GM18868 (cell line): ENCODE measurements at regions not wholly inside any gene's neighbourhood (a gene's known extent, or its start where the extent isn't known, plus 50 kb on each side); places are given as distances from the start of the nearest gene placed in this dataset.
"Not testable (repeated sequence)": the region's sequence is repeated elsewhere in the genome, so short reads cannot be mapped to it uniquely, and the experiment has no call there.

Source experiments
- ATAC-seq: cut with Tn5 transposase; IDR thresholded peaks from one replicate; pipeline ENCODE4 v1.9.1; 2021; ENCODE audit warnings: mild to moderate bottlenecking, moderate library complexity; ENCODE audit not compliant: unreplicated experiment

DNA sequence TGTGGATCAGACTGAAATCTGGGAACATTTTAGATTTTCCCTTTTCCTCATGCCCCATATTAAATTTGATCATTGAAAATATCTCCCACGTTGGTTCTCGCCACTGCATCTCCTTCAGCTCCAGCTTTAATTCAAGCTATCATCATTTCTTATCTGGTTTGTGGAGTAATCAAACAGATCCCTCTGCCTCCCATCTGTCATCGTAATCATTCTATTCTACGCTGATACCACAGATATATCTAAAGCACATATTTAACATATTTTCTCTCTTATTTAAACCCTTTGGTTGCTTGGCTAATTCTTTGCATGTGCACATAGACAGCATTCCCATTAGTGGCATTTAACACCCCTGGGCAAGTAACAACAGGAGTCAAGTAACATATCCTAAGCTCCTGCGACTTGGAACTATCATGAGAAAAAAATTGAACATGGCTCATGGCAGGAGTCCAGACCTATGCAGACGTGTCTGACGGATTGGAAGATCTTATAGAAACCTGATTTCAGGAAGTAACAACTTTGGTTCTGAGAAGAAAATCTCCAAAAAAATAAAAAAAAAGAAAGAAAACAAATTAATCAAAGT, 158.8 kb upstream of the KYNU start:
- ATAC-seq, result no peak

DNA sequence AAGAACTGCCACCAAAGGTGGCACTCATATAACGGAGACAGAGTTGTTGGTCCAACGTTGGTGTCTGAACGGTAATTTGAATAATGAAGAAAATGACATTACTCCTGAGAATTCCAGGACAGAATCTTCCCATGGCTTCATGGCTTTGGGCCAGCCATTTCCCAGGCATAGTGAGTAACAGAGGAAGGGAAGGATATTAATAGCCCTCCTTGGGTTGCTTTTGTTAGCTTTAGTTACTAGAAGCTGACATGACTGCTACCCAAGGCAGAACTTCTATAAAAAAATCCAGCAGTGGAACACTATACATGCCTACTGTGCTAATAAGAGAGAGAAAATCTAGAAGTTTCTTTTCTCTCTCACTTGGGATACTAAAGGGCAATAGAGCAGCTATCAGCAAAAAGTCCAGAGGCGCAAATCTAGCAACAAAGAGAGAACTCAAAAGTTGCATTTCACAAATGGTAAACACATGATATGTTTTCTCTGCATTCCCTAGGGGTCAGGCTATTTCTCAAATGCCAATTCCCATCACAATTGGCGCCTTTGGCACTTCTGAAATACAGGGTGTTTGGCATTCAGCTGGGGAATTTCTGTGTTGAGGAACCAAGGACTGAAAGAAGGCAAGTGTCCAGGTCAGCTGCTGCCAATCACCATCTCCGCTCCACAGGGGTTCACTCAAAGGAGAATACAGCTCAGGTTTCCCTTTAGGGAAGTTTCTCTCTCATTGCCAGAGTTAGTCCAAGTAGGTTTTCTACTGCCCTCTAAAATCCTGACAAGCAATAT, 160.8 kb upstream of the KYNU start:
- no peak for ATAC-seq

GRCh38 chr2:142714600-142714999, 162.9 kb upstream of the KYNU start:
- ATAC-seq, result peak; percentile 95

DNA sequence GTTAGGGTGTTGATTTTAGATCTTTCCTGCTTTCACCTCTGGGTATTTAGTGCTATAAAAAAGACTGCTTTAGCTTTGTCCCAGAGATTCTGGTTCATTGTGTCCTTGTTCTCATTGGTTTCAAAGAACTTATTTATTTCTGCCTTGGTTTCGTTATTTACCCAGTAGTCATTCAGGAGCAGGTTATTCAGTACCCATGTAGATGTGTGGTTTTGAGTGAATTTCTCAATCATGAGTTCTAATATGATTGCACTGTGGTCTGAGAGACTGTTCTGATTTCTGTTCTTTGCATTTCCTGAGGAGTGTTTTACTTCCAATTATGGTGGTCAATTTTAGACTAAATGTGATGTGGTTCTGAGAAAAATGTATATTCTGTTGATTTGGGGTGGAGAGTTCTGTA, 167.1 kb upstream of the KYNU start:
- ATAC-seq, result no peak

GRCh38 chr2:142707318-142707717, 170.1 kb upstream of the KYNU start:
- ATAC-seq, result no peak

GRCh38 chr2:142702397-142702796, 175.1 kb upstream of the KYNU start:
- not testable (repeated sequence) for ATAC-seq

DNA sequence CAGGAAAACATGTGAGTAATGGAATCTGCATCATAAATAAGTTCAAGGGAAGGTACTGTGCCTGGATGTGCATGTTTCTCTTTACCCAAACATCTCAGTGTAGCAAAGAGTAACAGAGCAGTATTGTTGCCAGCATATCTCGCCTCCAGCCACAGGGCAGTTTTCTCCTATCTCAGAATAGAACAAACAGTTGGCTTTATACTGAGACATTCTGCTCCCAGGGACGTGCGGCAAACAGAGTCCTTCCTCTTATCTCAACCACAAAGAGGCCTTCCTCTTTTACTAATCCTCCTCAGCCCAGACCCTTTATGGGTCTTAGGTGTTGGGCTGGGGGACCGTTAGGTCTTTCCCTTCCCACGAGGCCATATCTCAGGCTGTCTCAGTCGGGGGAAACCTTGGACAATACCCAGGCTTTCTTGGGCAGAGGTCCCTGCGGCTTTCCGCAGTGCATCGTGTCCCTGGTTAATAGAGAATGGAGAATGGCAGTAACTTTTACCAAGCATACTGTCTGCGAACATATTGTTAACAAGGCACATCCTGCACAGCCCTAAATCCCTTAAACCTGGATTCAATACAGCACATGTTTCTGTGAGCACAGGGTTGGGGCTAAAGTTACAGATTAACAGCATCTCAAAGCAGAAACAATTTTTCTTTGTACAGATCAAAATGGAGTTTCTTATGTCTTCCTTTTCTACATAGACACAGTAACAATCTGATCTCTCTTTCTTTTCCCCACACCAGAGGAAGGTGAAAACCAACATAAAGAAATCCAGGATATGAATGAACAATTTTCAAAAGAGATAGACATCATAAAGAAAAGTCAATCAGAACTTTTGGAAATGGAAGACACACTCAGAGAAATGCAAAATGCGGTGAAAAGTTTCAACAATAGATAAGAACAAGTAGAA, 181.9 kb upstream of the KYNU start:
- ATAC-seq, result peak; percentile 52

- no peak for ATAC-seq
Measured at GRCh38 chr2:142694282-142694681, 183.2 kb upstream of the KYNU start.

DNA sequence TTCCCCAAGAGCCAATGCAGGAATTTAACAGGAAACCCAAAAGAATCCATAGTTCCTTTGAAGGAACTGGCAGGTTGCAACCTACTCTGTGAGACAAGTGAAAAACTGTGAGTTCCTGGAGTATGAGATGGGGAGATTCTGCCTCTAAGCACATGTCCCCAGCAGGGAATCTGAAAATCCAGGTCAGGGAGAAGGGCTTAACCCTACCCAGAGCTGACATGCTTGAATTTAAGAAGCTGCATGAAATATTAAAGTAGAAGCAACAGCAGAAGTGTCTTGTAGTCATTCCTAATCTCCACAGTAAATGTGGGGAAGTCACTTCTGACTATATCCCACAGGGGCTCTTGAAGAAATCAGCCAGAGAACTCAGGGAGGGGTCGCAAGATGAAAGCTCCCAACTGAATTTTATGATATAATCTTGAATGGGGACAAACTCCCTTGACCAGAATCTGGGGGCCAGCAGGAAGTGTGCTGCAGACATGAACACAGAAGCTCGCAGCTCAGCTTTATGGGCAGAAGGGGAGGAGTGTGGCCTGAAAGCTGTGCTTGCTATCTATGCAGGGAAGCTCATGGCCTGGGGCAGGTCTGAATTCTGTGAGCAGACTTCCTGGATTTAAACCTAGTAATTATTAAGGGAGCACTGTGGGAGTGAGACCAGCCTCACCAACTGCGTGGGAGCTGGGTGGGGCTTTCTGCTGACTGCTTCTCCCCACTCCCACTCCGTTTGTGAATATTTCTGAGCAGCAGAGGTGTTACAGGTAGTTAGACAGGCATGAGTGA, 184.1 kb upstream of the KYNU start:
- peak; percentile 51 for ATAC-seq

GRCh38 chr2:142688856-142689605, 188.4 kb upstream of the KYNU start:
- ATAC-seq, result no peak

GRCh38 chr2:142687509-142687908, 190.0 kb upstream of the KYNU start:
- ATAC-seq, result no peak

- no peak for ATAC-seq
Measured at GRCh38 chr2:142687075-142687474, 190.4 kb upstream of the KYNU start.

DNA sequence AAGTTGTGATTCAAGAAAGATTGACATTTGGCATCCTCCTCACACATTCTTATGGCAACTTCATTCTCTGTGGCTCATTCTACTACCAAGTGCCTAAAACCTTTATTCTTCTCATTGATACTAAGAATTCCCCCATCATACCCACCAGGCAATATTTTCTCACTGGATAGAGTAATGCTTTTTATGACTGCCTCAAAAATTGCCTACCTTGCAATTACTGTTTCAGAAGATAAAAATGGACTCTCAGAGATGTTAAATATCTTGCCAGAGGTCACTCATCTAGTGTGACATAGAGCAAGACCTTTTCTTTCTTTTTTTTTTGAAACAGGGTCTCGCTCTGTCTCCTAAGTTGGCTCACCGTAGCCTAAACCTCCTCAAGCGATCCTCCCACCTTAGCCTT, 192.8 kb upstream of the KYNU start:
- no peak for ATAC-seq

DNA sequence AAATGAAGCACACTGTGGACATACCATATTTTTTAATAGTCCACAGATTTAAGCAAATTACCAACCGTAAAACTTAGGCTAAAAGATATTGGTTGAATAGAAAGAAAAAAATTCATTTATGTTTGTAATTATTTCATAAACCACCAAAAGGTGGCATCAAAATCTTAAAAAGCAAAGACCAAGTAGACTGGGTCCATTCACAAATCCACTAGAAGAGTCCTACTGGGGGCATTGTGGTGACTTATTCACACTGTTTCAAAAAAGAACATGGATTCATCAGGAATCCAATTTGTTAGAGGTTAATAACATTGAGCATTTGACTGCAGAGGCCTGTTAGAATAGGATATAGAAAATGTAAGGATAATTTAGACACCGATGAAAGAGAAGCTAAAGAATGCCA, 194.9 kb upstream of the KYNU start:
- ATAC-seq, result peak; percentile 55

- no peak for ATAC-seq
Measured at GRCh38 chr2:142681952-142682351, 195.5 kb upstream of the KYNU start.

DNA sequence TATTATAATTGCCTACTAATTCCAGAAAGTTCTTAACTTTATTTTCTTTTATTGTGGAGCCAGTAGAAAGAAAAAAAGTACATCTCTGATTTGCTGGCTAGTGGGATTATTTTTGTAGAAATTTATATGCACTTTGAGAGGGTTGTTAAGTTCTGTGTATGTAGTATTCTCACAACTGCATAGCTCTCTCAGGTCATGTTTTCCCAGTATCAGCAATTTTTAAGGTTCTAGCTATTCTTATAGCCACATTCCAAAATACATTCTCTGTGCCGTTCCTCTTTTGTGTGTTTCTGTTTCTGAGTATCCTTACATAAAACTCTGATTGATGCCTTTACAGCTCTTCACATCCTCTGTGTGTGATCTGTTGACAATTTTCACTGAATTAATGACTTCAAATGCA, 199.3 kb upstream of the KYNU start:
- no peak for ATAC-seq

DNA sequence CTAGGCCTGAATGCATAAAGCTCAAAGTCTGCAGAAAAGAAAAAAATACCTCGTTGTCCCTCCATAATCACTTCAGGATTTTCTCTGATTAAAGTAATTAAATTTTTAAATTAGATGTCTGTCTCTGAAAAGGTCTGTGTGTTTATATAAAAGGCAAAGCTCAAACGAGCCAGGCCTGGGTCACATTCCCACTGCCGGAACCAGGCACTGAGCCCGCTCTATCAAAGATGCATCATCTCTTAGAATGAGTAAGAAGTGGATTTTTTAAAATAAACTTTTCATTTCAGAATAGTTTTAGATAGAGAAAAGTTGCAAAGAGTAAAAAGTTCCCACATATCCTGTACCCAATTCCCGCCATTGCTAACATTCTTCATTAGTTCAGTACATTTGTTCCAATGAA, 202.1 kb upstream of the KYNU start:
- ATAC-seq, result no peak

GRCh38 chr2:142673836-142674235, 203.6 kb upstream of the KYNU start:
- no peak for ATAC-seq

GRCh38 chr2:142672698-142673097, 204.8 kb upstream of the KYNU start:
- ATAC-seq, result no peak

- ATAC-seq, result no peak
Measured at GRCh38 chr2:142670362-142670761, 207.1 kb upstream of the KYNU start.
